A549 (cell line): ENCODE measurements at regions not wholly inside any gene's neighbourhood (a gene's known extent, or its start where the extent isn't known, plus 50 kb on each side); places are given as distances from the start of the nearest gene placed in this dataset.

Experiments used
- RAD21 ChIP-seq, 2 experiments: fragments of >200 bp in 1 of 2; sonication (Bioruptor Twin) in 1 of 2; formaldehyde crosslinking in 1 of 2; IDR thresholded peaks in 1 of 2; conservative IDR thresholded peaks in 1 of 2; 2 replicates in 1 of 2; 3 replicates in 1 of 2; pipeline ENCODE4 v1.6.1; 2012 to 2018; ENCODE audit warnings: inconsistent platforms in 1 of 2
- TF ChIP-seq, protein P1 (sequence below): fragments of >200 bp; sonication (Bioruptor Twin); formaldehyde crosslinking; IDR thresholded peaks from 3 replicates; pipeline ENCODE4 v1.5.1; 2016

DNA sequence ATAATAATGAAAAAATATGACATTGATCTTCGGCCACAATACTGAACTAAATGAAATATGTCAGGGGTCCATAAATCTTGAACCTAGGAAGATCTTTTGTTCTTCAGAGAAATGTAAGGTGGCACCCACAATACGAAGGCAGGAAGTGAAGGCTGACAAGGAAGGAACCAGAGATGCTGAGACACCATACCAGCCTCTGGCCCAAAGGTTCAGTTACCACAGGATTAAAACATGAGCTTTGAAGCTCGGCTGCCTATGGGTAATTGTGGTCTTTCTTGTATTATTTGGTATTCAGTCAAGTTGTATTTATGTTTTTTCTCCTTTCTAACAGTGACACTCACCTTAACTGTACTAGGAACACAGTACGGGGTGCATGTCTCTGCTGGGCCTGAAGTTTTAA, 448.8 kb upstream of the SETBP1 start:
- TF ChIP-seq, protein P1, sequence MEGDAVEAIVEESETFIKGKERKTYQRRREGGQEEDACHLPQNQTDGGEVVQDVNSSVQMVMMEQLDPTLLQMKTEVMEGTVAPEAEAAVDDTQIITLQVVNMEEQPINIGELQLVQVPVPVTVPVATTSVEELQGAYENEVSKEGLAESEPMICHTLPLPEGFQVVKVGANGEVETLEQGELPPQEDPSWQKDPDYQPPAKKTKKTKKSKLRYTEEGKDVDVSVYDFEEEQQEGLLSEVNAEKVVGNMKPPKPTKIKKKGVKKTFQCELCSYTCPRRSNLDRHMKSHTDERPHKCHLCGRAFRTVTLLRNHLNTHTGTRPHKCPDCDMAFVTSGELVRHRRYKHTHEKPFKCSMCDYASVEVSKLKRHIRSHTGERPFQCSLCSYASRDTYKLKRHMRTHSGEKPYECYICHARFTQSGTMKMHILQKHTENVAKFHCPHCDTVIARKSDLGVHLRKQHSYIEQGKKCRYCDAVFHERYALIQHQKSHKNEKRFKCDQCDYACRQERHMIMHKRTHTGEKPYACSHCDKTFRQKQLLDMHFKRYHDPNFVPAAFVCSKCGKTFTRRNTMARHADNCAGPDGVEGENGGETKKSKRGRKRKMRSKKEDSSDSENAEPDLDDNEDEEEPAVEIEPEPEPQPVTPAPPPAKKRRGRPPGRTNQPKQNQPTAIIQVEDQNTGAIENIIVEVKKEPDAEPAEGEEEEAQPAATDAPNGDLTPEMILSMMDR, result no peak
- TF ChIP-seq RAD21 (conservative IDR thresholded peaks at IDR 0.05 in 1 of 2, IDR thresholded peaks at IDR 0.05 in 1 of 2), result no peak
